Renal pelvis (tissue), 1 donor: ENCODE measurements at regions not wholly inside any gene's neighbourhood (a gene's known extent, or its start where the extent isn't known, plus 50 kb on each side); places are given as distances from the start of the nearest gene placed in this dataset.

ENCODE experiments used
- DNase-seq: peaks from one replicate; pipeline ENCODE4 v3.0.0-alpha.2; 2013

- DNase-seq, result no peak
Measured at GRCh38 chr4:154088741-154089140, 299.9 kb upstream of the SFRP2 start.

DNA sequence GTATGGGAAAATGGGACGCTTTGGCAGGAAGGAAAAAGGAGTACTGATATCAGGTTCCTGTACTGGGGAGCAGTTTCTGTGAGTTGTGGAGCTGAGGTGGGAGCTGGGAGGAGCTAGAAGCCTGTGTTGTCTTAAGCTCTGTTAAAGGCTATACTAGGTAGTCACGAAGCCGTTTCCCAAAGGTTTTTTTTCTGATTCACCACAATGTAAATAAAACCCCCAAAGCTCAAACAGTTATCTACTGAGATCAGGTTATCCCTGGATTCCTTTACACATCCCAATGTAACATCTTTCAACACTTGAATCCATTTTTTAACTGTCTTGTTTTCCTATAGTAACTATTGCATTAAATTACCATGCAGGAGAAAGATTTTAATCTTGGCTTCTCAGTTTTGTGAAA lies 297.4 kb upstream of the SFRP2 start:
- DNase-seq, result no peak

GRCh38 chr4:154084864-154085263 lies 296.0 kb upstream of the SFRP2 start:
- DNase-seq, result no peak

- peak; percentile 3 for DNase-seq
Measured at GRCh38 chr4:154082760-154083535, 294.1 kb upstream of the SFRP2 start.

- no peak for DNase-seq
Measured at GRCh38 chr4:154081391-154081790, 292.5 kb upstream of the SFRP2 start.

DNA sequence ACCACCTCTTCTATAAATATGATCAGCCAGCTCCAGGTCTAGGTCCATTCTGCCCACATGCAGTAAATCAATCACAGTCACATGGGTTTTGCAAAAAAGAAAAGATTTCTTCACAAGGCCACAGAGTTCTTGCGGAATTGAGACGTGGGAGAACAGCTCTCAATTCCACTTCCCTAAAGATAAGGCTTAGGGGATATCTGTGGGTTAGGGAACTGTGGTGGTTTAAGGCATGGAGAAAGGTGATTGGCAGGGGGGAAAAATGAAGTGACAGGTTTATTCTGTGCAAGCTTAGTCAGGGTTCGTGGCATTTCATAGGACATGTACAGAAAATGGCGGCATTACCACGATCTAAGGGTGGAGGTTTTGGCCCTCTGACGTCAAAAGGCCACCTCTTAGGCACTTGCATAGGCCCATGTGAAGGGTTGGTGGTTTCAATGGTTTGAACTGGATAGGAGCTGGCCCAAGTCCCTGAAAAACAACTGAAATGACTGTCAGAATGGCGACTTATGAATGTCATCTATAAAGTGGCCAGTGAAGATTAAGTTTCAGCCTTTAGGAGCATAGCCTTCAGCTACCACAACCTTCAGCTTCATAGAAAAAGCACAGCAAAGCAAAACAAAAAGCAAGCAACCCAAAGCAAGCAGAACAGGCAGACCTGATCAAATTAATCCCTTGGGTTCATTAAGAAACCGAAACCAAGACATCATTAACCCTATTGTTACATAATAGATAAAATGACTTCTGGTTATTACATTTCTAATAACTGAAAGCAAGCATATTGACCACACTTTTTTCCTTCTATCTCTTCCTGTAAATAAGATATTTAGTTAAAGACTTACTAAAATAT lies 289.8 kb upstream of the SFRP2 start:
- no peak for DNase-seq

DNA sequence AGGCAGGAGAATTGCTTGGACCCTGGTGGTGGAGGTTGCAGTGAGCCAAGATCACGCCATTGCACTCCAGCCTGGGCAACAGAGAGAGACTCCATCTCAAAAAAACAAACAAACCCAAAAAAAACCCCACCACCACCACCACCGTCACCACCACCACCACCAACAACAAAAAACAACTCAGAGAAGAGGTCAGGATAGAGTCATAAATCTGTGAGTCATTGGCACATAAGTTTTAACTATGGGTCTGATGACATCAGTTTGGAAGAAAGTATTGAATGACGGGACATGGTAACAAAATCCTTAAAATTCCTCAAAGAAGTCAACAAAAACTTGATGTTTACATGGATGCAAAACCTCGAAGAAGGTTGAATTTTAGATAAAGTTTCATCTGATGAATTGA lies 288.0 kb upstream of the SFRP2 start:
- no peak for DNase-seq

GRCh38 chr4:154073107-154073822 lies 284.4 kb upstream of the SFRP2 start:
- DNase-seq, result no peak

- no peak for DNase-seq
Measured at GRCh38 chr4:154067786-154068185, 278.9 kb upstream of the SFRP2 start.

DNA sequence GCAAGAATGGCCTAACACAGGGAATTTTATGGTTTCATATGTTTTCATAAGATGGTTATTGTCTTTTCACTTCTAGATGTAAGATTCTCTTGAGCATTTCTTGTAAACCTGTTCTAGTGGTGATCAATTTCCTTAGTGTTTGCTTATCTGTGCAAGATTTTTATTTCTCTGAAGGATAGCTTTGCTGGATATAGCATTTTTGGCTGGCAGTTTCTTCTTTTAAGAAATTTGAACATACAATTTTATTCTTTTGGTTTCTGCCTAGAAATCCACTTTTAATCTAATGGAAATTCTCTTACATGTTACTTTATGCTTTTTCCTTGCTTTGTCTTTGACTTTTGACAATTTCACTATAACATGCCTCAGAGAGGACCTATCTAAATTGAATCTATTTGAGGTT lies 276.5 kb upstream of the SFRP2 start:
- no peak for DNase-seq

- DNase-seq, result no peak
Measured at GRCh38 chr4:154064244-154064643, 275.4 kb upstream of the SFRP2 start.

GRCh38 chr4:154049457-154050181 lies 260.7 kb upstream of the SFRP2 start:
- no peak for DNase-seq

GRCh38 chr4:154047733-154048132 lies 258.9 kb upstream of the SFRP2 start:
- DNase-seq, result no peak

DNA sequence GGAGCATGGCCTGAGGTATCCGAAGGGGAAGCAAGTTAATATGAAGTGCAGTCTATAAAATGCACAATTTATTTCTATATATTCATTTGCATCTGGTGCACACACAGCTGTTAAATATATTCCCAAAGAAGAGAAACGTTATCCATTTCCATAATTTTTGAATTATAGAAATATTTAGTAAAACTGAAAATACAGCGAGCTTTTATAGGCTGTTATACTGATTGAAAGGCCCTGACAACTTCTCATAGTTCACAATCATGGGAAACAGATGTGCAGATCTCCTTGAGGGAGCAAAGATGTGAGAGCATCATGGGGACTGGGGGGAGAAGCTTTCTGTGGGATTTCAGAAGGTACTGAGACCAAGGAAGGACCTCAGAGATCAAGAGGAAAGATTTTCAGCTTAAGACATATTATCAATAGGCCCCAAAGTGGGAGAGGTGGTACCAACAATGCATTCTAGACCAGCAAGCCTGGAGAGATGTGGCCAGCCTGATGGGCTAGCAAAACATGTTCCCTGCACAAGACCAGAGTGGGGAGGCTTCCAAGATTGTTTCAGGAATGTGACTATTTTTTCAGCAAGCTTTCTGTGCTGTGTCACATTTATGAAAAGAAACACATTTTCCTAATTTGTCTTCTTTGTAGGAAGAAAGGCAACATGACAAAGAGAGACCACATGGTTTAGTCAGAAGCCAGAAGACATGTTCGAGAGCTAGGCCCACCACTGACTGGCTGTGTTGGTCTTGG lies 256.0 kb upstream of the SFRP2 start:
- no peak for DNase-seq

DNA sequence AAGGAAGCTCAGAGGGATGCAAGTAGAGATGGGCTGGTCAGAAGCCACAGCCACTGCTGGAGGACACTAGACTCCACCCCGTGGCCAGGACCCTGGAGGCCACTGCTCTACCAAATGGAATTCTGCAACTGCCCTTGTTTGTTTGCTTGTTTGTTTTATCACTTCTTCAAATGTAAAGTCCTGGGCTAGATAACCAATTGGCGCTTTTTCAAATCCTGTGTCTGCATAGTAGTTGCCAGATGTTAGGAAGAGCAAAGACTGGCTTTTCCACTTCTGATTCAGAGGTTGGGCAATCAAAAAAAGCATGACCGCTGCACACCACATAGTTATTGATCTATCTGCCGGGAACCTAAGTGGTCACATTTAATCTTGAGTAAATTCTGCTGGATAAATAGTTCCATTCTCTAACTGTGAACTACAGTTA lies 255.2 kb upstream of the SFRP2 start:
- DNase-seq, result no peak

DNA sequence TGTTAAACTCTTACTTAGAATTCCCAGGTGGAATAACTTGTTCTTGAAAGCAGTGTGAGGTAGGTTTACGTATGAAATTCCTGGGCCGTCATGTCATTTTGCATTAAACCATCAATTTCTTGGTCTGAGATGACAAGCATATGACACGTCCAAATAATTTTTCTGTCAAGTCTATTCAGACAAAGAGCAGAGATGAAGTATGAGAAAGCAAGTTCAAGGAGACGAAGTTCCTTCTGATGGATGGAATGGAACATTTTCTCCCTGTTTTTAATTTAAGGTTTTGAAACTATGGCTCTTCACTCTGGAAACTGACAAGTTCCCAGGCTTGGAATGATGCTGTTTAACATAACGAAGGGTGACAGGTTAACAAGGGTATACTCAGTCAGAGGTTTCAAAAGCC lies 252.8 kb upstream of the SFRP2 start:
- DNase-seq, result no peak

- DNase-seq, result no peak
Measured at GRCh38 chr4:154039435-154040343, 250.8 kb upstream of the SFRP2 start.

DNA sequence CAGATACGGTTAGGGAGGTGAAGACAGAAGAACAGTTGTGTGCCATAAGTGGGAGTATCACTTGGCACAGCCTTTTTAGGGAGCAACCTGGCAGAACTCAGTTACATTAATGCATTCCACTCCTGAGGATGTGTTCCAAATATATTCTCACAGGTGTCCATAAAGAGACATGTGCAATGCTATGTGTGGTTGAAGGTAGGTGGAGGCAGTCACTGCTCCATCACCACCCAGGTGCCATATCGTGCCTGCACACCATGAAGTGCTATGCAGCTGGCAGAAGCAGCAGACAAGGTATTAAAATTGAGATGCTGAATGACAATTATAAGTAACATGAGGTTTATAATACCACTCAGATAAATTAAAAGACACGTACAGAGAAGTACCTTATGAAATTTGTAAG lies 248.0 kb upstream of the SFRP2 start:
- DNase-seq, result no peak

DNA sequence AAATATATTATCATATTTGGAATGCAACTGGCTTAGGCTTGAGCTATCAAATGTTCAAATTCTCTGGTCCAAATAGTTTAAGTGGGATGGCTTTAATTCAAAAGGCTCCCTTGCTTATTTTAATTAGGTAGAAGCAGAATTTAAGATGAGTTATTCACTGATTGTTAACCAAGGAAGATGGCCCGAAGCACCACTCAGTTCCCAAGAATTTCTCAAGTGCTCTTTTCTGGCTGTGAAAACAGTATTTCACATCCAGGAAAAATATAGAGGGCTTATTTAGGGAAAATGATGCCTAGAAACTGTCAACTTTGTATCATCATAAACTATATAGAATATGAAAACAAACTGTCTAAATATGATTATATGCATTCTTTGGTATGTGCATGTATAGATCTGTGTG lies 246.5 kb upstream of the SFRP2 start:
- no peak for DNase-seq

GRCh38 chr4:154033921-154034320 lies 245.0 kb upstream of the SFRP2 start:
- no peak for DNase-seq
